DND-41 (cell line): ENCODE measurements at regions not wholly inside any gene's neighbourhood (a gene's known extent, or its start where the extent isn't known, plus 50 kb on each side); places are given as distances from the start of the nearest gene placed in this dataset.

Experiments used
- ATAC-seq: fragments of 200-7000 bp; cut with Tn5 transposase; 3 replicates; pipeline ENCODE4 v1.9.1; 2021; ENCODE audit warnings: low read depth; ENCODE audit not compliant: insufficient read depth
- DNase-seq: peaks from one replicate; pipeline ENCODE4 v3.0.0-alpha.2; 2020
- H2AFZ ChIP-seq: 2 replicates; pipeline ENCODE4 v1.6.0; 2012; ENCODE audit warnings: low read depth, low read length
- H3K27ac ChIP-seq: 2 replicates; pipeline ENCODE4 v1.5.1; 2012; ENCODE audit warnings: low read length, inconsistent platforms
- H3K27me3 ChIP-seq: fragments of 200-600 bp; sonication (generic); 2 replicates; pipeline ENCODE4 v1.6.0; 2012; ENCODE audit warnings: low read length, mild to moderate bottlenecking, inconsistent platforms; ENCODE audit not compliant: insufficient read depth, poor library complexity
- H3K36me3 ChIP-seq: 2 replicates; pipeline ENCODE4 v1.5.1; 2012; ENCODE audit warnings: low read length, inconsistent platforms; ENCODE audit not compliant: insufficient read depth
- H3K4me1 ChIP-seq: 2 replicates; pipeline ENCODE4 v1.5.1; 2012; ENCODE audit warnings: mild to moderate bottlenecking, low read length; ENCODE audit not compliant: insufficient read depth
- H3K4me2 ChIP-seq: 2 replicates; pipeline ENCODE4 v1.6.0; 2012; ENCODE audit warnings: mild to moderate bottlenecking, moderate library complexity, low read length, inconsistent platforms; ENCODE audit not compliant: insufficient read depth
- H3K4me3 ChIP-seq, 2 experiments: fragments of 200-600 bp in 1 of 2; shearing (Covaris generic) in 1 of 2; 2 replicates each; pipeline ENCODE4 v1.5.1; 2012 to 2016; ENCODE audit warnings: inconsistent platforms in 2 of 2, low read length in 2 of 2, mild to moderate bottlenecking in 2 of 2, low read depth in 1 of 2, moderate library complexity in 1 of 2
- H3K79me2 ChIP-seq: 2 replicates; pipeline ENCODE4 v1.6.0; 2012; ENCODE audit warnings: low read length, inconsistent platforms; ENCODE audit not compliant: insufficient read depth
- H3K9ac ChIP-seq: 2 replicates; pipeline ENCODE4 v1.6.0; 2012; ENCODE audit warnings: low read depth, mild to moderate bottlenecking, inconsistent platforms, low read length, moderate library complexity
- H3K9me3 ChIP-seq: 2 replicates; pipeline ENCODE4 v1.5.1; 2012; ENCODE audit warnings: low read length, moderate library complexity, mild to moderate bottlenecking, inconsistent platforms; ENCODE audit not compliant: insufficient read depth, severe bottlenecking
- H4K20me1 ChIP-seq: 2 replicates; pipeline ENCODE4 v1.6.0; 2012; ENCODE audit warnings: low read length; ENCODE audit not compliant: insufficient read depth
- EZH2 ChIP-seq: IDR thresholded peaks from 3 replicates; pipeline ENCODE4 v1.6.1; 2012; ENCODE audit warnings: borderline replicate concordance, low read depth, mild to moderate bottlenecking, moderate library complexity, low read length, inconsistent platforms; ENCODE audit not compliant: severe bottlenecking
- TF ChIP-seq, protein P1 (sequence below): IDR thresholded peaks from 2 replicates; pipeline ENCODE4 v1.5.1; 2012; ENCODE audit warnings: borderline replicate concordance, low read length, moderate library complexity, mild to moderate bottlenecking; ENCODE audit not compliant: poor library complexity, severe bottlenecking; ENCODE audit errors: extremely low read depth

DNA sequence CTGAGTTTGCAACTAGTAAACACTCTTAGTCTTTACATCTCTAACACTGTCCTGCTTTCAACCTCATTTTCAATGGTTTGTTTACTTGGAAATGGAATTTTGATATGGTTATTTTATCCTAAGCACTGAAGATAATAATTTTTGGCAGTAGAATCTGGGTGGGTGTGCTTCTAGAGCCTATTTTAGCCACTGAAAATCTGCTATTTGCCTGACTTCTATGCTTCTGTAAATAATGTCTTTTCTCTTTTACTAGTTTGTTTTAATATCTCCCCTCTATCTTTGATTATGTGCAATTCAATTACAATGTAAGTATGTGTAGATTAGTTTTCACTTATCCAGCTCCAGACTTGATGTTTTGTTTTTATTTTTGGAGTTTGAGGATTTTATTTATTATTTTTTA, 197.5 kb downstream of the TUSC1 start:
- Histone ChIP-seq H3K36me3 (no peaks in the 10 kb centered on the region), H3K4me2 (no peak overlapping the region), H3K27me3 (no peaks in the 10 kb centered on the region), H3K27ac (no peak overlapping the region), H3K4me3 (no peak overlapping the region), H3K4me1 (no peaks in the 10 kb centered on the region), H3K9ac (no peak overlapping the region), H3K79me2 (no peaks in the 10 kb centered on the region), H2AFZ (no peak overlapping the region), H4K20me1 (no peaks in the 10 kb centered on the region), H3K9me3 (no peaks in the 10 kb centered on the region)
- no peak for DNase-seq
- no peak for ATAC-seq
- TF ChIP-seq, protein P1, sequence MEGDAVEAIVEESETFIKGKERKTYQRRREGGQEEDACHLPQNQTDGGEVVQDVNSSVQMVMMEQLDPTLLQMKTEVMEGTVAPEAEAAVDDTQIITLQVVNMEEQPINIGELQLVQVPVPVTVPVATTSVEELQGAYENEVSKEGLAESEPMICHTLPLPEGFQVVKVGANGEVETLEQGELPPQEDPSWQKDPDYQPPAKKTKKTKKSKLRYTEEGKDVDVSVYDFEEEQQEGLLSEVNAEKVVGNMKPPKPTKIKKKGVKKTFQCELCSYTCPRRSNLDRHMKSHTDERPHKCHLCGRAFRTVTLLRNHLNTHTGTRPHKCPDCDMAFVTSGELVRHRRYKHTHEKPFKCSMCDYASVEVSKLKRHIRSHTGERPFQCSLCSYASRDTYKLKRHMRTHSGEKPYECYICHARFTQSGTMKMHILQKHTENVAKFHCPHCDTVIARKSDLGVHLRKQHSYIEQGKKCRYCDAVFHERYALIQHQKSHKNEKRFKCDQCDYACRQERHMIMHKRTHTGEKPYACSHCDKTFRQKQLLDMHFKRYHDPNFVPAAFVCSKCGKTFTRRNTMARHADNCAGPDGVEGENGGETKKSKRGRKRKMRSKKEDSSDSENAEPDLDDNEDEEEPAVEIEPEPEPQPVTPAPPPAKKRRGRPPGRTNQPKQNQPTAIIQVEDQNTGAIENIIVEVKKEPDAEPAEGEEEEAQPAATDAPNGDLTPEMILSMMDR, result no peak
- TF ChIP-seq EZH2, result no peak

DNA sequence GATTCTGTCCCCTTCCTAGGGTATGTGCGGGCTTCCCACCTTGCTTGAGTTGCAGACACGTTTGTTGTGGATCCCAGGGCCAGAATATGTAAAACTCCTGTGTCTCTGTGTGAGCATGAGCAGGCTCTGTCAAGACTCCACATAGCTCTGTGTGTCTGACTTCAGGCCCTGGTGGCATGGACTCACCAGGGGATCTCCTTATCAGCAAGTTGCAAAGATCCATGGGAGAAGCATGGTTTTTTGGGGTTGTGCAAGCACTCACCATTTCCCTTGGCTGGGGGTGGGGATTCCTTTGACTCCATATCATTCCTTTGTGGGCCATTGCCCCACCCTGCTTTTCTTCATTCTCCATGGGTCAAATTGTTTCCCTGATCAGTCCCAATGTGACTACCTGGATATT, 205.6 kb downstream of the TUSC1 start:
- no peaks in the 10 kb centered on the region for H3K36me3 ChIP-seq
- no peaks in the 10 kb centered on the region for H3K79me2 ChIP-seq
- H4K20me1 ChIP-seq, result no peaks in the 10 kb centered on the region
- DNase-seq (no peak), ATAC-seq (no peak)
- H3K27me3 ChIP-seq, result no peaks in the 10 kb centered on the region
- H3K4me3 ChIP-seq, result no peak overlapping the region
- no peaks in the 10 kb centered on the region for H3K4me1 ChIP-seq
- H3K27ac ChIP-seq, result no peak overlapping the region
- H2AFZ ChIP-seq, result no peak overlapping the region
- no peaks in the 10 kb centered on the region for H3K9me3 ChIP-seq
- no peak overlapping the region for H3K9ac ChIP-seq
- TF ChIP-seq, protein P1, result no peak
- no peak for TF ChIP-seq EZH2
- H3K4me2 ChIP-seq, result no peak overlapping the region

DNA sequence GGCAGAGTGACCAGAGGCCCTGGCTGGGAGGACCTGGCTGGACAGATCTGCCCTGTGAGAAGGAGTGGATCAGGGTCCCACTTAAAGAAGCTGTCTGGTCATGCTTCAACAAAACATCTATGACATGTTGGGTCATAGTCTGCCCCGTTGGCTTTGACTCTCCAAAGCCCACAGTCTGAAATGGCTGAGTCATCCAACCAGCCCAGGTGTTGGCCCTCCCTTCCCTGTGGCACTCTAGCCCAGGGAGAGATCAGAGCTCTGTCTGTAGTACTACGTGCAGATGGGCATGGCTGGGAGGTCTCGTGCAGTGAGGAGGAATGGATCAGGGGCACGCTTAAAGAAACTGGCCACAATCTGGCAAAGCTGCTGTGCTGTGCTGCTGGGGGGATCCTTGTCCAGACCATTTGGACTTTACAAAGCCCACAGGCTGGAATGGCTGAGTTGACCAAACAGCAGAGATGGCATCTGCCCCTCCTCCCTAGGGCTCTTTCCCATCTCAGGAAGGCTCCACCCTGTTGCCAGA, 206.1 kb downstream of the TUSC1 start:
- H3K36me3 ChIP-seq, result no peaks in the 10 kb centered on the region
- H3K4me3 ChIP-seq, result no peak overlapping the region
- H3K27me3 ChIP-seq, result no peaks in the 10 kb centered on the region
- H3K9ac ChIP-seq, result no peak overlapping the region
- no peak overlapping the region for H3K27ac ChIP-seq
- H4K20me1 ChIP-seq, result no peaks in the 10 kb centered on the region
- no peak for DNase-seq
- H3K4me2 ChIP-seq, result no peak overlapping the region
- H3K79me2 ChIP-seq, result no peaks in the 10 kb centered on the region
- TF ChIP-seq EZH2, result no peak
- TF ChIP-seq, protein P1, result no peak
- H2AFZ ChIP-seq, result no peak overlapping the region
- H3K9me3 ChIP-seq, result no peaks in the 10 kb centered on the region
- H3K4me1 ChIP-seq, result no peaks in the 10 kb centered on the region
- ATAC-seq, result no peak

DNA sequence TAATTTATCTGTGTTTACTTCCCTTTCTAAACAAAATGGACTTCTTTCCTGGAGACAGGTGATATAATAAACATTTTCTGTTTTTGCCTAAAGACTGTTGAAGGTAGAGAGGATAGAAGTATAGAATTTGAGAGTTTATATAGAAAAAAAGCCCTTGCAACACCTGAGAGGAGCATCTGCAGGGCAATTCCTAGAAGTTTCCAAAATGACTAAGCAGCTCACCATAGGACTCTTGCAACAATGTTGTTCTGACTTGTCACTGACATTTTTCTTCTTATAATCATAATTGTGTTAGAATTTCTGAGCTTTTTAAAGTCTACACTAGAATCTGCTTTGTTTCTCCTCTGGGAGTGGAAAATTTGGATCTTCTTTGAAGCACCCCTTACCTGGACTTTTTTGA, 216.8 kb downstream of the TUSC1 start:
- Histone ChIP-seq H2AFZ (no peak overlapping the region), H3K4me2 (no peak overlapping the region), H3K4me3 (no peak overlapping the region), H3K9me3 (no peaks in the 10 kb centered on the region), H3K27ac (no peak overlapping the region), H3K79me2 (no peaks in the 10 kb centered on the region), H3K36me3 (no peaks in the 10 kb centered on the region), H4K20me1 (no peaks in the 10 kb centered on the region), H3K4me1 (no peaks in the 10 kb centered on the region), H3K9ac (no peak overlapping the region), H3K27me3 (no peaks in the 10 kb centered on the region)
- TF ChIP-seq EZH2, result no peak
- TF ChIP-seq, protein P1, result no peak
- ATAC-seq (no peak), DNase-seq (no peak)
